ENCODE measurements at regions not wholly inside any gene's neighbourhood (a gene's known extent, or its start where the extent isn't known, plus 50 kb on each side); places are given as distances from the start of the nearest gene placed in this dataset.
"Not testable (repeated sequence)": the region's sequence is repeated elsewhere in the genome, so short reads cannot be mapped to it uniquely, and the experiment has no call there.

DNA sequence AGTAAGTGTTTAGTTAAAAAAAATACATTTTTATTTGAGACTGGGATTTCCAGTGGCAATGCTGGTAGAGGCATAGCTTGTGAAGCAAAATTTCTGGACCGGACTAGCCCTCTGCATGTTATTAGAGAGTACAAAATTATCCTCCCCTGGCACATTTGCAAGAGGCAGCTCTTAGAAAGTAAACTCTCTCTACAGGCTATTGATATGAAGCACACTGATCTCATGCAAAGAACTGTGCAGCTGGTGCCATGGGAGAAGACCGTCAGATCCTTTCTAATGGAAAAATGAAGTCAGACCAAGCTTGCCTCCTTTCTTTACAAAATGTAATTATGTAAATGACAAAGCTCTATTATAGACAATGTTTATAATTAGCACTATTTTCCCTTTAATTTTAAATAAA, 2717.2 kb downstream of the PCDH7 start:
- DNase-seq (ENCODE audit: low read depth in 2 of 2), result no peak

DNA sequence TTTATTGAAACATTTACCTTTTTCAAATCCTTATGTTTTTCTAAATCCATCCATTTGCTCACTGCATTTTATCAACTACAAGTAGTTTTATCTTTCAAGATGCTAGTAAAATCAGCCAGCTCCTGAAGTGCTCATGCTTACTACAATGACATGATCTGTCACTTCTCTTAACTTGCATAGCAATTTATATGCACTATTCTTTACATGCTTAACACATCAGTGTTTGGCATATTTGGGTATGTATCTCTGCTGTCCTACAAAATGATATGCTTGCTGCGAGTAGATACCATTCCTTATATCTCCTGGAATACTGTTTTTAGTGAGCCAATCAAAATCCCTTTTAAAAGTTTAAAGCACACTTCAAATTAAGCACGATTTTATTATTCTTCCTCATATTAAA, 2726.8 kb downstream of the PCDH7 start:
- no peak for DNase-seq (ENCODE audit: low read depth in 2 of 2)

DNA sequence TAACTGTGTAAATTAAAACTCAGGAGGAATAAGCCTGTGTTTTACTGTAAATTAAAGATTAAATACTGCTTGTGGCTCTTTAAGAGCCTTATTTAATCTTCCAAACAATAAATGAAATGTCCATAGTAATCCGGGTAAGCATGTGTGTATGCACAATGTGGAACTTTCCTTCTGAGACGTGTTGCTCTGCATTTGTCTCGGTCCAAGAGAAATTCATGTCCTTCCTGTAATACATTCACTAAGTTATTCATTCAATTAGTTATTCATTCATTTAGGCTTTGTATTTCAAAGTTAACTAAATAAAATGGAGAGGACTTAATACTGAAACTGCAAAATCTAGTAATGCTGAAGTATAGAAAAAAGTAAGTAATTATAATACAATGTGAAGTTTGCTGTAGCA, 2728.8 kb downstream of the PCDH7 start:
- DNase-seq (ENCODE audit: low read depth in 2 of 2), result no peak

DNA sequence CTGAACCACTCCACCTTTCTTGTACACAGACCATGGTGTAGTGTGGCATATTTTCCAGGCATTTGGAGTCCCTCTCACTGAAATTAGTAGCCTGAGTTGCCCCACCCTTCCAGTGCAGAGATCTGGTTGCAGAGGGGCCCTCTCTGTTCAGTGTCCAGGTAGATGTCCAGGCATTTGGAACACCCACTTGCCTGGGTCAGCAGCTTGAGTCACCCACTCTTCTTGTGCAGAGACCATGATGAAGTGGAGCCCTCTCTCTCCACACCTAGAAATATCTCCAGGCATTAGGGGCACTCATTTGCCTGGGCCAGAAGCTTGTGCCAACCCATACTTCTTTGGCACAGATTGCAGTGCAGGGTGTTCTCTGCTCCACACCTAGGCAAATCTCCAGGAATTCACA, 2733.3 kb downstream of the PCDH7 start:
- no peak for DNase-seq (ENCODE audit: low read depth in 2 of 2)

GRCh38 chr4:33453916-33454315, 2733.7 kb downstream of the PCDH7 start:
- no peak for DNase-seq (ENCODE audit: low read depth in 2 of 2)

DNA sequence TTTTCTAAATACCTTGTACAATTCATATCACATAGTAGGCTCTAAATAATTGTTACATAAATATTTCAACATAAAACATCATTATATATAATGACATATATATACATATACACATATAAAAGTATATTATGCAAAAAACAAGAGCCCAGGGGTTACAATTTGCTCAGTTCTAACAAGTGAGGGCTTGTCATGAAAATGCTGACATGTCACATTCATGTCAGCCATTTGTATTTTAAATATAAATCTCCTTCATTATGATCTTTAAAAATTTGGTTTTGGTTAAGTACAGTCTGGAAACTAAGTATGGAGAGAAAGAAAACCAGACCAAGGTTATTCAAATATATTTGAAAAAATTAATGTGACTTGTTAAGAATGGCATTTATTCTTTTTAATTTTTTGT, 2745.4 kb downstream of the PCDH7 start:
- DNase-seq (ENCODE audit: low read depth in 2 of 2), result no peak

GRCh38 chr4:33467291-33467690, 2747.1 kb downstream of the PCDH7 start:
- DNase-seq (ENCODE audit: low read depth in 2 of 2), result no peak

GRCh38 chr4:33470805-33471204, 2750.6 kb downstream of the PCDH7 start:
- no peak for DNase-seq (ENCODE audit: low read depth in 2 of 2)

DNA sequence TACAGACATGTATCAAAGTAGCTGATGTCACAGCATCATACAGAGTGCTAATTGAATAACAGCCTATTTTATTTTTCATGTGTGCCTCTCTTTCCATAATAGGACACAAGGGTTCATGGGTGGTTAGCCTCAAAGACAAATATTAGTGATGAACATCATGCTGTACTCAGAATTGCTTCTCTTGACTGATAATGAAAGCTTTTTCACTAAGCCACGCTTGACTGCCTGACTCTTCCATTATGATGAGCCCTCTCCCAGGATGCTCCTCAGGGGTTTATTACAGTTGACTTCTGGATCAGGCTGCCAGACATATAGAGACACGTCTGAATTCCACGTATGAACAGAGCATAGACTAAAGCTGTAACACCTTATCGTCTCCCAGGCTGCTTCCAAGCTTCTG, 2757.5 kb downstream of the PCDH7 start:
- DNase-seq (ENCODE audit: low read depth in 2 of 2), result no peak

GRCh38 chr4:33482773-33483172, 2761.5 kb downstream of the ARAP2 start:
- DNase-seq (ENCODE audit: low read depth in 2 of 2), result no peak

DNA sequence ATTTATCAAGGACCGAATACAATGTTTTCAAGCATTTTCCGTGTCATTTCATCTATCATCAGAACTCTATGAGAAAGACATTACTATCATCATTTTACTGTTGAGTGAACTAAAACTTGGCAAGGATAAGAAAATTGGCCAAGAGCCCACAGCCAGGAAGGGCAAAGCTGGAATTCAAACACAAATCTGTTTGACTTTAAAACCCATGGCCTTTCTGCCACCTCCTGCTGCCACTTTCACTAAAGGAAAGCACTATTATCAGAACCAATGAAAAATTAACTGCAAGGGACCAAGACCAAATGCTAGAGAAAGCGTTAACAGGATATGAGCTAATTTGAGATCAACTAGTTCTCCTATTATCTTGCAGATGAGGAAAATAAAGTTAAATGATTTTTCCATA, 2759.2 kb downstream of the ARAP2 start:
- DNase-seq (ENCODE audit: low read depth in 2 of 2), result no peak

- DNase-seq (ENCODE audit: low read depth in 2 of 2), result no peak
These were observed 2751.1 kb downstream of the ARAP2 start for GRCh38 chr4:33493231-33493630.

GRCh38 chr4:33494150-33494549, 2750.2 kb downstream of the ARAP2 start:
- DNase-seq (ENCODE audit: low read depth in 2 of 2), result no peak

DNA sequence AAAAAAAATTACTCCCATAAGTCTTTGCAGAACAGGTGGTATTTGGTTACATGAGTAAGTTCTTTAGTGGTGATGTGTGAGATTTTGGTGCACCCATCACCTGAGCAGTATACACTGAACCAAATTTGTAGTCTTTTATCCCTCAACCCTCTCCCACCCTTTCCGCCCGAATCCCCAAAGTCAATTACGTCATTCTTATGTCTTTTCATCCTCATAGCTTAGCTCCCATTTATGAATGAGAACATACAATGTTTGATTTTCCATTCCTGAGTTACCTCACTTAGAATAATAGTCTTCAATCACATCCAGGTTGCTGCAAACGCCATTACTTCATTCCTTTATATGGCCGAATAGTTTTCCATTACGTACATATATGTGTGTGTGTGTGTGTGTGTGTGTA, 2742.7 kb downstream of the ARAP2 start:
- DNase-seq (ENCODE audit: low read depth in 2 of 2), result not testable (repeated sequence)

DNA sequence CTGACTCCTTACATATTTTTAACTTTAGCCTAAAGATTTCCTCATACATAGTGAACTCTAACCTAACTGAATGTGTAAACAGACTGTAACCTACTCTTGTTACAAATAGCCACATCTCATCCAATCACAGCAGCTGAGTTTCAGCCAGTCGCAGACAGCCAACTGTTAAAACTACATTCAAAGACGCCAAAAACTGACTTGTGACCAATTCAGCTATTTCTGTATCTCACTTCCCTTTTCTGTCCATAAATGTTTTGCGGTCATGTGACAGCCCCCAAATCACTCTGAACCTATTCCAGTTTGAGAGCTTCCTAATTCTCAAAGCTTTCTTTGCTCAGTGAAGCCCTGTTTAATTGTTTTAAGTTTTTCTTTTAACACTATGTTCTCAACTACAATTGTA, 2731.9 kb downstream of the ARAP2 start:
- DNase-seq (ENCODE audit: low read depth in 2 of 2), result no peak

- DNase-seq (ENCODE audit: low read depth in 2 of 2), result no peak
These were observed 2725.5 kb downstream of the ARAP2 start for GRCh38 chr4:33518856-33519255.

- no peak for DNase-seq (ENCODE audit: low read depth in 2 of 2)
These were observed 2711.5 kb downstream of the ARAP2 start for GRCh38 chr4:33532821-33533220.

- no peak for DNase-seq (ENCODE audit: low read depth in 2 of 2)
These were observed 2707.4 kb downstream of the ARAP2 start for GRCh38 chr4:33536898-33537297.

GRCh38 chr4:33537527-33537926, 2706.8 kb downstream of the ARAP2 start:
- DNase-seq (ENCODE audit: low read depth in 2 of 2), result no peak

DNA sequence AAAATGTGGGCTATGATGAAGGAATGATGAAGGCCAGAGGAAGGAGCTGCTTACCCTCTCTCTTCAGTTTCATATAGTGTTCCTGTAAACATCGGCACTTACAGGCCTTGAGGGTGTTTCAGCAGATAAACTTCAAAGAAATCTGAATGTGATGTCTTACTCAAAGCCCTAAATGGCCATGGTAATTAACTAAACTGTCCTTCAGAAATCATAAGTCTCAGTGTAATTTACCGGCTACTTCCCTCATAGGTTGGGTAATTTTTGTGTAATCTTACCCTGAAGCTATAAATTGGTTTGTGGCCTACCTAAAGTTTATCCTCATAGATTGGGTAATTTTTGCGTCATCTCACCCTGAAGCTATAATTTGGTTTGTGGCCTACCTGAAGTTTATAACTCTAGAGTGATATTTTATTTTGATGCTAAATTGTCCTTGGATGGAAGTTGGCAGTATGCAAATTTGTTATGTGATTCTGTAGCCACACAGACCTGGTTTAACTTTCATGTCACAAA, 2700.3 kb downstream of the ARAP2 start:
- DNase-seq (ENCODE audit: low read depth in 2 of 2), result no peak

DNA sequence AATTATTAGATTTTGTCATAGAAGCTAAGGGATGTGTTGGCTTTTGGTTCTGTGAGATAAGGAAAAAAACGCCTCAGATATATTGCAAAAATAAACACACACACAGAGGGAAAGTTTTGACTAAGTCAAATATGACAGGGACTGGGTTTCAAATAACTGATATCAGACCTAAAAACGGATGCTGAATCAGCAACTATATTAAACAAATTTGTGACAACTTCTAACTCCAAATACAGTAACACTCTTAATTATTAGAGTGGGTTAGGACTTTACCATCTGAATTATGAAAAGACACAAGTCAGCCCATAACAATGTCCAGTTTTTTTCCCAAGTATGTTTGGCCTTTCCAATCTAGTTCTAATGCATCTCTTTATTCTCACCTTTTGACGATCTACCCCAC, 2693.1 kb downstream of the ARAP2 start:
- no peak for DNase-seq (ENCODE audit: low read depth in 2 of 2)

DNA sequence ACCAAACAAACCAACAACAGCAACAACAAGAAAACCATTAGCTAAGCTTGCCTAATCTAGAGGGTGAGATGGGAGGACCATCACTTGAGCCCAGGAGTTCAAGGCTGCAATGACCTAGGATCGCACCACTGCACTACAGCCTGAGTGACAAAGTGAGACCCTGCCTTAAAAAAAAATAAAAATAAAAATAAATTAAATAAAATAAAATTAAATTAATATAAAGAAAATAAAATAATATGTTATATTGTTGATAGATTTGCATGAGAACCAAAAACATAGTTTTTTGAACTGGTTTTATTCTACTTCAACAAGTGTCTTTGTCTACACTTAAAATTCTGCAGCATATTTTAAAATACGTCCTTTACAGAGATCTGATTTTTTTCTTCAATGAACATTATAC, 2683.1 kb downstream of the ARAP2 start:
- no peak for DNase-seq (ENCODE audit: low read depth in 2 of 2)

DNA sequence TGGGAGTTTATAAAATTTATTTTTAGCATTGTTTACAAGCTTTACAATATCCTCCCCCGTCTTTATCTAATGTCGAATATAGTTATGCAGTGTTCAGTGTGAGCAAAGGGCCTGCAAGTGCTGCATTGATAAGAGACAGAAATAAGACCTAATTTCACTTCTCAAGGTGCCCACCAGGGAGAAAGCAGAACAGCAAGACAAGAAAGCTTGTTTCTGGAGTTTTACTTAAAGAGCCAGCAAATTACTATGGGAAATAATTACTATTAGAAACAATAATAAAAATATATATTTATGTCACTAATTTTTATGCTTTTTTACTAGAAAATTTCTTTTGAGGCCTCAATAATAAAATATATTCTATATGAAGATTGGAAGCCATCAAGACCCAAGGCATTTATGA, 2677.7 kb downstream of the ARAP2 start:
- no peak for DNase-seq (ENCODE audit: low read depth in 2 of 2)

DNA sequence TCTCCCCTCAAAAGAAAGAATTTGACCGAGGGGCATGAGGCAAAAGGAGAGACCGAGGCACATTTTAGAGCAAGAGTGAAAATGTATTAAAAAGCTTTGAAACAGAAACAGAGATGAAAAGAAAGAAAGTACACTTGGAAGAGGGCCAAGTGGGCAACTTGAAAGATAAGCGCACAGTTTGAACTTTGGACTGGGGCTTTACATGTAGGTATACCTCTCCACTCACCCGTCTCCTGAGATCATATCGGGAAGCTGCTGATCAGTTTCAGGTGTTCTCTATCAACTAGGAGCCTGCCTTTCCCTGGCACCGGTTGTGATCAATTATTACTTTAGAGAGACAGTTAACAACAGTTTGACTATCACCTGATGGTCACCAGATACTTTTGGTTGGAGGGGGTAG, 2666.5 kb downstream of the ARAP2 start:
- no peak for DNase-seq (ENCODE audit: low read depth in 2 of 2)

- no peak for DNase-seq (ENCODE audit: low read depth in 2 of 2)
These were observed 2664.4 kb downstream of the ARAP2 start for GRCh38 chr4:33579951-33580350.

Data from stimulated activated CD8-positive, alpha-beta memory T cell treated with anti-CD3 and anti-CD28 coated beads, Interleukin-2, amount 100 ng/mL, for 48 hours (primary cell).